NCI-H1436 (cell line): ENCODE measurements at regions not wholly inside any gene's neighbourhood (a gene's known extent, or its start where the extent isn't known, plus 50 kb on each side); places are given as distances from the start of the nearest gene placed in this dataset.

Source experiments
- DNase-seq: peaks from one replicate; lab custom pipeline; 2025; lab: John Stamatoyannopoulos, UW

DNA sequence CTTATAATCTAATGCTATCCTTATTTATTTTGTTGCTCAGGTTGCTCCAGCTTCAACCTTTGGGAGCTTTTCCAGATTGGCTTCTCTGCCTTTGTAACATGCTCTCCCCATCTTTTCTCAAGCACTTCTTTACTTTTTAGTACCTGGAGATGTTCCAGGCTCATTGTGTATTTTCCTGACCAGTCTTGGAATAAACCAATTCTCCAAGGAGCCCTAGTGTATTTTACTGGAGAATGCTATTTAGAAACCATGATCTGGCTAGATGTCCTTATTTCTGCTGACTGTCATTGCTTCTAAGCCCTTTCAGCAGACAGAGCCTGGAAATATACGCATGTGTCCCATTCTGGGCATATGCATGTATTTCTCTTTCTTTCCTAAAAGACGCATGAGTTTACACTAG is 95.7 kb downstream of the EMX2 start:
- DNase-seq = no peak

DNA sequence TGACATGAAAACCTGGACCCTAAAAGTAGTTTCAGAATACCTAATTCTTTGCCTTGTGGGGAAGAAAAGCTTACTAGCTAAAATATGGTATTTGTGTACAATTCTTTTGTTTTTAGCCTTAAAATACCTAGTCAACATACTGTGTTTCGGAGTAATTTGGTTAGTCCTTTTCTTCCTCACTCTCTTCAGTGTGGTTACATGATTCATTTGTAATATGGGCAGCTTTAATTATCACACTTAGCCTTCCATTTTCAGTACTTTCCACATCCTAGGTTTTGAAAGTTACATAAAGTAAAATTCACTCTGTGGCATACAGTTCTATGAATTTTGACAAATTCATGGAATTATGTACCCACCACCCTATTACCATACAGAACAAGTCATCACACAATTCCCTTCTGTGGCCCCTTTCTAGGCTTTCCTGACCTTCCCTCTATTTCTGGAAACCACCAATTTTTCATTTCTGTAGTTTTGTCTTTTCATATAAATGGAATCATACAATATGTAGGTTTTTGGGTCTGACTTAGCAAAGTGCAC is 96.2 kb downstream of the EMX2 start:
- DNase-seq = no peak

DNA sequence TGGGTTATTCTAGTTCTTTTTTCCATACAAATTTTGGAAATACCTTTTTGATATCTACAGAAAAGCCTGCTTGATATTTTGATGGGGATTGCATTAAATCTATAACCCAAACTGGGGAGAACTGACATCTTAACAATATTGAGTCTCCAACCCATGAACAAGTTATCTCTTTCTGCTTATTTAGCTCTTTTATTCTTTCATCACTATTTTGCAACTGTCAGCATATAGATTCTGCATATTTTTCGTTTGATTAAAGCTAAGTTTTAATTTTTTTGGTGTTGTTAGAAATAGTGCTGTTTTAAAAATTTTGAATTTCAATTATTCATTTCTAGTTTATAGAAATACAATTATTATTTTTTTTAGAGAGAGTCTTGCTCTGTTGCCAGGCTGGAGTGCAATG is 97.9 kb downstream of the EMX2 start:
- DNase-seq = no peak

DNA sequence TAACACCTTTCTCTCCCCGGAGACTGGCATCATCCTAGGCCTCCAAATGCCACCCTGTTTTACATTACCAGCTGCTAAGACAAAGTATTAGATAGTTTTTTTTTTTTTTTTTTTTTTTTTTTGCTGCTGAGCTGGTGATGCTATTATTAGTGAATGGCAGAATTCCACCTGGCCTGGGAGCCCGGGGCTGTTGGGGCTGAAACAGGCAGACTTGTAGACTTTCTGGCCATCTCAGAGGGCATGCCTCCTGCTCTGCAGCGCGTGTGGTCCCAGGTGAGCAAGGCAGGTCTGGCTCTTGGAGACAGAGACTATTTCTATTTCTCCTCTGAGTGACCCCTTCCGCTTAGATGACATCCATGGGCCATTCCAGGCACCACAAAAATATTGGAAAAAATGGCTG is 104.2 kb downstream of the EMX2 start:
- no peak for DNase-seq

DNA sequence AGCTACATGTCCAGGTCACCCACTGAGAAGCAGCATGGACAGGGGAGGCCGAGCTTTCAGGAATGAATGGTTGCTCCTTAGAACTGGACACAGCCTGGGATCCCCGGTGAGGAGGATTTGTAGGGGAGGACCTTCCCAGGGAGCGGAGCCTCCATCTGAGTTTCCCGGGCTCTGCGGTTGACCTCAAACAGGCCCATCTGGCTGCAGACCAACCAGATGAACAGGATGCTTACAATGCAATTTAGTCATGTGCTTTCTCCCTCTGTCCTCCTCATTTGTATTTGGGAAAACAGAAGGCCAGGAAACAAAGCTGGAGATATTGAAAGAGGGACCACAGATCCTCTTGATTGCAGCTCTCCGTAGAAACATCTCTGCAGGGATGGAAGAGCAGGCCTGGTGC is 104.8 kb downstream of the EMX2 start:
- DNase-seq = no peak

DNA sequence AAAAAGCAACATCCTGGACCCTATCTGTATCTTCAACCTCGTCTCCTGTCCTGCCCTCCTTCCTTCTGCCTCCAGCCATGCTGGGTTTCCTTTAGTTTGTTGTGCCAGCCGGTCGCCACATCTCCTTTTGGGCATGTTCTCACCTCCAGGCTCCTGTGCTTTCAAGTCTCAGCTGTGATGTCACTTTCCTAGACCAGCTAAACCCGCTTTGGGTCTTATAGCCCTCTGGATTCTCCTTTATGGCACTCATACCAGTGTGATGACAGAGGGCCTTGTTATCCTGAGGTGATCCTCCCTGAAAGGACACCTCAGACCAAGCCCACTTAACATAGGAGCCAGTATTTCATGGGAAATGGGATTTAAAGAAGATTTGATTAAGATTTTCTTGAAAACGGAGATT is 108.6 kb downstream of the EMX2 start:
- DNase-seq = no peak

DNA sequence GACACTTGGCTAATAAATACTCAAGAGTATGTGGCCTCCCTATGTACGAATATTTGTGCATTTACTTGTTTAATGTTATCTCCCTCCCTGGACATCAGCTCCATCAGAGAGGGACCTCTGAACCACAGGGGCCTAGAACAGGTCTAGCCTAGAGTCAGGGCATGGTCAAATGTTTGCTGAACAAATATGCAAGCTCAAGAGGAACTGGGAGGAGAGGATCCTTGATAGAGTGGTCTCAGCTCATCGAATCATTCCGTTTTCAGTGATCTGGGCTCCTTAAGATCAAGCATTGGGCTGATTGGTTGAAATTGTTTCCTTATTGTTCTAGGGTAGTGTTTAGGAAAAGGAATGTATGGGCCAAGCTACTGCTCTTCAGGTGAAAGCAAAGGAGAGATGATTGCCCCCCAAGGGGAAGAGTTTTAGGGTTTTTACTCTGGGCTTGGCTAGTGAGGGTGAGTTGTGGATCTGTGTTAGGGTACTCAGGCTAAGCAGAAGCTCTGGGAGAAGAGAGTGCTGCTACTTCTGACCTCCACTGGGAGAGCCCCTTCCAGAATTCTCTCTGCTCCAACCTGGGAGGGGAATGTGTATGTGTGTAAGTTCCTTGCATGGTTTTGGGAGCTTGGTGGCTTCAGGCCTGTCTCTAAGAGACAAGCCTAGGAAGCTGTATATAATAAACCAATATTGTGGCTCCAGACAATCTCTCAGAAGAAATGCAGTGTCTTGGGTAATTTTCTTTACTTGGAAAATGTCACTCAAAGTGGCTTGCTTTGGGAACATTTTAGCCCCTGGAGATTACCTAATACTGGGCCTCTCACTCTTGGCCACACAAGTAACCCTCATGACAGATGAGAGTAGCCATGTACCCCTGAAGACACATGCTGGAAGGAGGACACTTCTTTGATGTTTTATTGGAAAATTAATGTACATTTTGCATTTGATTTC is 110.0 kb downstream of the EMX2 start:
- DNase-seq = no peak

DNA sequence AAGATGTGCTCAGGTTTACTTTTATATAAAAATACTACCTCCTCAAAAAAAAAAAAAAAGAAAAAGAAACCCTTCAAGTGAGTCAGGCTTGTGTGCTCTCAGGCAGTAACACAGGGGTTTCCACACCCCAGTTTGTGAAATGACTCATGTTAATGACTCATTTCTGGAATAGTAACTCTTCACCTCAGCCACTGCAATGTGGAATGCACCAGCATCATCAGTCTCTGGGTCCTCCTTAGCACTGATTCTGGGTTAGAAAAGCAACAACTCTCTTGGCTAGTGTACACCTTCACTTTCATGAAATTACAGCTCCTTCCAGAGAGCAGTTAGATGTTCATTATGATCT is 110.6 kb downstream of the EMX2 start:
- DNase-seq = no peak

DNA sequence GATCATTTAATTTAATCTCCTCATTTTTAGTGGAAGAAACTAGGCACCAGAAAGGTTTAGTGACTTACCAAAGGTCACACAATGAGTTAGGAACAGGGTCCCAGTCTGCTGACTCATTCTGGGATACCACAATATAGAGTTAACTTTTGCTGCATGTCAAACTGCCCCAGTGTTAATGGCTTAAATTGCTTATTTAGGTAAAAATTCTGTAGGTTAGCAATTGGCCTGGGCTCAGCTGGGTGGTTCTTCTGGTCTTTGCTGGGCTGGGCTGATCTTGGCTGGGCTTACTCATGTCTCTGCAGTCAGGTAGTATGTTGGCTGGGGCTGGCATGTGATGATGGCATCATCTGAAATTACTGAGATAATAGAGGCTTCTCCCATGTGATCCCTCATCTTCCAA is 111.6 kb downstream of the EMX2 start:
- no peak for DNase-seq

DNA sequence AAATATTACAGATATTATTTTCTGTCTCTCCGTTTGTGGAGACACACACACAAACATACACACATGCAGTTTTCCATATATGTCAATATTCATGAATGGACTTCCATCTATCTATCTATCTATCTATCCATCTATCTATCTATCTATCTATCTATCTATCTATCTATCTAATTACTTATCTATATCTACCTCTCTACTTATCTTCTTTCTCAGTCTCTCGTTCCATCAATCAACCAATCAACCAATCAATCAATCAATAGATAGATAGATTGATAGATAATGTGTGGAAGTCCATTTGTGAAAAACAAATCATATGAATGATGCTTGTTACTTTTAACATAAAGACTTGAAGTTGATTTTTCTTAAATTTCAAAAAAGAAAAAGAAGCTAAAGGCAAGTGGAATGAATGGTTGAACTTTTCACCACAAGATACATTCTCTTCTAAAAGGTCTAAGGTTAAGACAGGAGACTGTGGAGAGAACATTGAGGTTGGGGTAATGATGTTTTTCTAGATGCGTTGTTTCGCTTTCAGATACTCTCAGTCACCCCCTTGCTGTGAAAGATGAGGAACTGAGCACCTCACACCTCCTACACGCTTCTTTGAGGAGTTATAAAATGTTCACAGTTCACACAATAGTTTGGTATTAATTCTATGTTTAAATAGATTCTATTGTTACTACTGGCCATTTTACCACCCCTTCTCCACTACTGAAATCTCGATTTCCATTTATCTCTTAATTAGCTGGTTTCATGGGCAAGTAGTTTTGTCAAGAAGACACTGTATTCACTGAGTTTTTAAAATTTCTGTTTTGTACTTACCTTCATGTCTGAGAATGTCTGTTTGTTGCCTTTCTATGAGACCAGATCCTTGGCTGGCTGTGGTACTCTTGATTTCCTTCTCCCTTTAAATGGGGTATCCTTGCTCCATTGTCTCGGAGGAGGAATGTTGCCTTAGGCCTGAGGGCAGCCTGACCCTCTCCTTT is 114.1 kb downstream of the EMX2 start:
- no peak for DNase-seq

DNA sequence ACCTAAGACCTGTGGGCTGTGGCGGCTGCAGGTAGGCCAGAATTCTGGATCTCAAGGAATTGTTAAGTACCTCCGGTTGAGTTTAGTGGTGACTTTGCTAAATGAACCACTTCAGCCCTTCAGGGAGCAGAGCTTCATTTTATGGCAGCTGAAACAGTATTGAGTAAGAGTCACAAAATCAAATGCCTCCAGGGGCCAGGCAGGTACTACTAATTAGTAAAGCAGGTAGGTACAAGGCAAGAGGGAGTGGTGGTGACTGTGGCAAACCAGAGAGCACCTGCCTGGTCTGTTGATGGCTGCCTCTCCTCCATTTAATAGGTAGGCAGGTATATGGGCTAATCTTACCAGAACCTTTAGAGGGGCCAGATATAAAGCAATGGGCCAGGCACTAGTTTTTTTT is 118.8 kb downstream of the EMX2 start:
- DNase-seq = no peak

DNA sequence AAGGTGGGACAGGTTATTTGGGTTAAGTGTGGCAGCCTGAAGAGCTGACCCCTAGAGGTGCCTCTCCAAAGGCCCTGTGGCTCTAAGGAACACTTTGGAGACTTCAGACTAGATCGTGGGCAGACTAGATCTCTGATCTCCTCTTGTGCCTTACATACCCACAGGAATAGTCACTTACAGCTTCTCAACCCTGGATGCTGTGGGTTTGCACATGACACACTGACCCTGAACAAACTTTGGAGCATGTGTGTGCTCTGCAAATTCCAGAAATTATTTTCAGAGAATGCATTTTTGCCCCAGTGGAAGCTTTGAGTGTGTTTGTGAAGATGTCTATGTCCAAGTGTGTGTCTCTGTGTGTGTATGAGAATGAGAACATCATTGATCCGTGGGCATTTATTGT is 119.6 kb downstream of the EMX2 start:
- DNase-seq = no peak

DNA sequence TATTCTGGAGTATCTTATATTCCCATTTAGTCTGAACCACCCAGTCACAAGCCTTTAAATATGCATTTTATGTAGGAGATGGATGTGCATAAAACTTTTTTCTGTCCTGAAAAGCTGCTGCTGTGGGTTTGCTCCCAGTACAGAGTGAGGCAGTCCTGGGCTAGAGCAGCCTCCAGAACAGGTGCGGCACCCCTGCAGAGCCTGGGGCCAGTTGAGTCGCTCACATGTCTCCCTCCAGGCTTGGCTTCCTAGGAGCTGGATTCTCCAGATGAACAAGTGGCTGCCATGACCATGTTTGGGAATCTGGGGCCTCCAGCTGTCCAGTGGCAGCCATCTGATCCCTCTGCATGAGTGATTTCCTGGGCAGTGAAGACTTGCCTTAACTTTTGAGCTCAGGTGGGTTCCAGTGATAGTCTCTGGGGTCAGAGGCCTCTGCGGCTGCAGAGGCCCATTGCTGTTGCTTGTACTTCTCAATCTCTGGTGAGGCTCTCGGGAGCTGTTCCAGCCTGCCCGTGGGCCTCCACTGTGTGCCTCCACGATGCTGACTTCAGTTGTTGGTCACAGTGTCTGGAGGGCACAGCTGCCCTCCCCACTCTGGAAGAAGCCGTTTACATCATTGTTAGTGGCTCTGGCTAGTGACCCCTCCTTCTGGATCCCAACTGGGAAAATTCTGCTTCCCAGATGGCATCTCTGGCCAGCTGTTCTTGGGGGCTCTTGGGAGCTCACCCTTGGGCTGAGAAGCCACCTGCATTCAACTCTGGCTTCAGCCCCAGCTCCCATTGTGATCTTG is 120.4 kb downstream of the EMX2 start:
- no peak for DNase-seq

DNA sequence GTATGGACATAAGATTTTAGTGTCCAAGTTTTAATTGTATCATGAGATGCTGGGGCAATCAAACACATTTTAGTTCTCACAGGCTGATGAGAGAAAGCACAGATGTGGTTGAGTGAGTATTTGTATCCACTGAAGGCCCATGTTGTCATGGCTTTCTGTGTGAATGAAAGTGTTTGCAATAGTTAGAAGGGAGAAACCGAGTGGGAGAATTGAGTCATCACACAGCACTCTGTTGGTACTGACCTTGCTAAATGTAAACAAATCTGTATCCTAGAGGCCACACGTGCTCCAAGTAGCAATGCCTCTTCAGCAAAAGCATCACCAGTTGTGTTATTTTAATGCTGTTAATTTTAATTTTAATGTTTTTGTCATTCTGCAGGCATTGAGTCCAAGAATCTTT is 121.2 kb downstream of the EMX2 start:
- no peak for DNase-seq

DNA sequence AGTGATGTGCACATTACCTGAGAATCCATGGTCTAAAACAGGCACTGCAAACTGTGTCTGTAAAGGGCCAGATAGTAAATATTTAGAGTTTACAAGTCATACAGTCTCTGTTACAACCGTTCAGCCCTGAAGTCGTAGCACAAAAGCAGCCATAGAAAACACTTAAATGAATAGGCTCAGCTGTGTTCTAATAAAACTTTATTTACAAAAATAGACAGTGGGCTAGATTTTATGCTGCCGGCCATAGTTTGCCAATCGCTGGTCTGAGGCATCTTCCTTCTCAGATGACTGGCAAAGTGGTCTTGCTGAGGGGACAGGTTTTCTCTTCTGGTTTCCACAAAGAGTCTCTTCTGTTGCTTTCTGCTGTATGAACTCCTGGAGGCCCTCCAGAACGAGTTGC is 121.7 kb downstream of the EMX2 start:
- no peak for DNase-seq

DNA sequence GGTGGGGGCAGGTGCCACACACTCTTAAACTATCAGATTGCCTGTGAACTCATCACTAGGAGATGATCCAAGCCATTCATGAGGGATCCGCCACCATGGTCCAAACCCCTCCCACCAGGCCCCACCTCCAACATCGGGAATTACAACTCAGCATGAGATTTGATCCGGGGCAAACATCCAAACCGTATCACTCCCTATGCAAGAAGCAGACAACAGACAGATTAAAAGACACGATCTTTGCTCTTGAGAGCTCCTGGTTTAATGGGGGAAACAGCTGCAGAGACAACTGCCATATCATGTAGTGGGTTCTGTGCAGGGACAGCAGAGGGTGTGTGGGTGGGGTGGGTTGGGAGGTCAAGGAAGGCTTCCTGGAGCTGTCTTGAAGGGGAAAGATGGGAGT is 123.6 kb downstream of the EMX2 start:
- no peak for DNase-seq

DNA sequence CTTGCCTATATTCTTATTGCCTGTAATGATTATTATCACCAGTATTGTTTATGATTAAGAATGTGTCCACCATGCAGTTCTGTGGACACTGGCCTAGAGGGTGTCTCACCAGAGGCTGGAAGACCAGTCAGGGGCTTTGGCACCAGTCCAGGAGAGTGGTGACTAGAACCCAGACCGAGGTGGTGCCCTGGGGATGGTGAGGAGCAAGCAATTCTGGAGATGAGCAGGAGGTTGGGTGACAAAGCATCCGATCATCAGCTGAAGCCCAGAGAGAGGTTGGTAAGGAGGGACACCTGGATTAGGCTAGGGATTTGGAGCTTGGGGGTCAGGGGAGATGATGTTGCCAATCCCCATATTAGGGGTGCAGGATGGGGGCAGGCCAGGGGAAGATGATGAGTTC is 124.4 kb downstream of the EMX2 start:
- DNase-seq = no peak

DNA sequence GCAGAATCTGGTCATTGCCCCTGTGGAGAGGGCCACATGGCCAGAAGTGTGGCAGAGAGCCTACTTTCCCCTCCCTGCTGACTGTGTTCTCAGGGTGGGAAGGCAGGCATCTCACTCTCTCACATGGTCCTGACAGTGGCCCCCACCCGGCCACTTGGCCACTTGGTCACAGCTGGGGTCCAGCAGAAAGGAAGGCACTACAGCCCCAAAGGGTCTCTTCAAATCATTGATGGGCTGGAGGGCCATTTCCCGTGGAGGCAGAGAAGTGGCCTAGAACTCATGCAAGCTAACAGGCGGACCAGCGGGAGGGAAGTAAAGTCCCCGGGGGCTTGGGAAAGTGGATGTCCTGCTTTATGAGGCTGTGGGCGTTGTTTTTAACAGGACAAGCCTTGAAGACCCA is 125.3 kb downstream of the EMX2 start:
- DNase-seq = no peak

DNA sequence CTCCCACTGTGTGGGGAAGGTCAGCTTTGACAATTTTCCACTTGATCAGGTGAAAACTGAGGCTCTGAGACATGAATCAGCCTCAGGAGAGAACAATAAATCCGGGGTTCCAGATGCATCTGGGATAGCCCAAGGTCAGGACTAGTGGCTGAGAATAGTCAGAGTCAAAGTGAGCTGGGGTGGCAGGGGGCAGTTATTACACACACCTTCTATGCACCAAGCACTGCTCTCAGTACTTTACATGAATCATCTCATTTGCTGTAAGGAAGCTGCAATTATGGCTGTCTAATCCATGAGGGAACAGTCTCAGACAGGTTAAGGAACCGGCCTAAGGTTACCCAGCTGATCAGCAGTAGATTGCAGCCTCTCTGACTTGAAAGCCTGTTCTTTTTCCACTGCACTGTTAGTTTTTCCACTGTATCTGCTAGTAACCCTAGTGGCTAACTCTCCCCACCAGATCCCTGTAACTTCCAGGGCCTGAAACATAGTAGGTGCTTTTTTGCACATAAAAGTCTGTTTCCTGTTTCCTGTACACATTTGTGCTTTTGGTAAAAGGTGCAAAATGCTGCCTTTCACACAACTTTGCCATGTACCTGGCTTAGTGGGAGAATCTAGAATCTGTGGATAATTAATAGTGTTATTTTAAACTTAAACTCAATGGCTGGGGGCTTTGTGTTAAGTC is 125.9 kb downstream of the EMX2 start:
- DNase-seq = no peak

DNA sequence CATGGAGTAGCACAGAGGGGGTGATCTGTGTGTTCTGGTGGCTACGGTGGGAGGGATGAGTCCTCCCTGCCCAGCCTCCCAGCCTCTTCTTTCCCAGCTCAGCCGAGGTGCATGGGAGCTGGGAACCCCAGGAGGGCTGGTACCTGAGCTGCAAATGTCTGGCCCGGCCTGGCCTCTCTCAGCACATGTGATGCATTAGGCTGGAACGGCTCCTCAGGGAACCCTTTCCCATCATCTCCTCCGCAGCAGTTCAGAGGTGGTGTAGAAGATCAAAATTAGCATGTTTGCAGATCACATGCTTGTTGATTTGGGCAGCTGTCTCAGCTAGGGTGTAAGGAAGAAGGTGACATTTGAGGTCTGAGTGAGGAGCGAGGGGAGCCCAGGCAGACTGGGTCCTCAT is 126.6 kb downstream of the EMX2 start:
- DNase-seq = no peak

DNA sequence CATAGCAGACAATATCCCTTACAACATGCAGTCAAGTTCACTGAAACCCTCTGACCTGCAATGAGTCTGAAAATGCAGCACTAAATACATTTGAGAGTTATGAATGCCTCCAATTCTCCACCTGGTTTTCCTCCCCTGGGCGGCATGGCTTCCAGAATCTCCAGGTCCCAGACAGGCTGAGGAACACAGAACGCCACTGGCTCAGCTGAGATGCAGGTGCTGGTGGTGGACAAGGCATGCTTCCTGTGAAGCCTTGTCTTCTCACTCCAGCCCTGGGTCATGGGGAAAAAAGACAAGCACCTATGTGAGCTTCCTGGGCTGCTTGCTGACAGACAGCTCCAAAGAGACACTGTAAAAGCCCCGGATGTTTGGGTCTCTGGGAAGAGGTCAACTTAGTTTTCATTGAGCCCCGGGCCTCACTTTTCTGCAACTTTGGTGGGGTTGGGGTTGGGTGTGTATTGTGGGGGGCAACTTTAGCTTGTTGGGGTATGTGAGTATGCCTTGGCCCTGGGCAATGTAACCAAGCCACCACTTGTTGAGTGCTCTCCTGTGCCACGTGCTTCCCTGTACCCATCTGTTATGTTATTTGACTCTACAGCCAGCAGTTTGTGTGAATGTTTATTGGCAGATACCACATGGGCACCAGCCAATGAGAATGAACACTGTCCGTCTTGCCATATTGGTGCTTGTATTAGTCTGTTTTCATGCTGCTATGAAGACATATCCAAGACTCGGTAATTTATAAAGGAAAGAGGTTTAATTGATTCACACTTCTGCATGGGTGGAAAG is 127.8 kb downstream of the EMX2 start:
- DNase-seq = no peak
